Hepatocyte (in vitro differentiated cells): ENCODE measurements at regions not wholly inside any gene's neighbourhood (a gene's known extent, or its start where the extent isn't known, plus 50 kb on each side); places are given as distances from the start of the nearest gene placed in this dataset.

Experiments used
- EZH2 ChIP-seq: fragments of 200-600 bp; sonication (generic); IDR thresholded peaks from 2 replicates; pipeline ENCODE4 v1.6.1; 2016; ENCODE audit warnings: antibody characterized with exemption, mild to moderate bottlenecking, borderline replicate concordance
- TF ChIP-seq, protein P1 (sequence below): fragments of 200-600 bp; sonication (generic); IDR thresholded peaks from 2 replicates; pipeline ENCODE4 v1.5.1; 2016; ENCODE audit warnings: antibody characterized with exemption, mild to moderate bottlenecking; ENCODE audit not compliant: poor library complexity

DNA sequence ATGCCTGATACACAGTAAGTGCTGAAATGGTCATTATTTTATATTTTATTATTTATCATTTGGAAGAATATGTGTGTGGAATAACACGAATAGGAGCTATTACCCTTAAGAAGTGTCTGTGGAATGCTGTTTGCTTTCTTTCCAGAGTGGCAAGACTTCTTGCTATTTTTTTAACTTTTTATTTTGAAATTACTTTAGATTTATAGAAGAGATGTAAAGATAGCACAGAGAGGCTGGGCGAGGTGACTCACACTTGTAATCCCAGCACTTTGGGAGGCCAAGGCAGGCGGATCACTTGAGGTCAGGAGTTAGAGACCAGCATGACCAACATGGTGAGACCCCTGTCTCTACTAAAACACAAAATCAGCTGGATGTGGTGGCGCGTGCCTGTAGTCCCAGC lies 58.9 kb upstream of the PAX6 start:
- TF ChIP-seq, protein P1, sequence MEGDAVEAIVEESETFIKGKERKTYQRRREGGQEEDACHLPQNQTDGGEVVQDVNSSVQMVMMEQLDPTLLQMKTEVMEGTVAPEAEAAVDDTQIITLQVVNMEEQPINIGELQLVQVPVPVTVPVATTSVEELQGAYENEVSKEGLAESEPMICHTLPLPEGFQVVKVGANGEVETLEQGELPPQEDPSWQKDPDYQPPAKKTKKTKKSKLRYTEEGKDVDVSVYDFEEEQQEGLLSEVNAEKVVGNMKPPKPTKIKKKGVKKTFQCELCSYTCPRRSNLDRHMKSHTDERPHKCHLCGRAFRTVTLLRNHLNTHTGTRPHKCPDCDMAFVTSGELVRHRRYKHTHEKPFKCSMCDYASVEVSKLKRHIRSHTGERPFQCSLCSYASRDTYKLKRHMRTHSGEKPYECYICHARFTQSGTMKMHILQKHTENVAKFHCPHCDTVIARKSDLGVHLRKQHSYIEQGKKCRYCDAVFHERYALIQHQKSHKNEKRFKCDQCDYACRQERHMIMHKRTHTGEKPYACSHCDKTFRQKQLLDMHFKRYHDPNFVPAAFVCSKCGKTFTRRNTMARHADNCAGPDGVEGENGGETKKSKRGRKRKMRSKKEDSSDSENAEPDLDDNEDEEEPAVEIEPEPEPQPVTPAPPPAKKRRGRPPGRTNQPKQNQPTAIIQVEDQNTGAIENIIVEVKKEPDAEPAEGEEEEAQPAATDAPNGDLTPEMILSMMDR = no peak
- TF ChIP-seq EZH2 = no peak
